ENCODE measurements at regions not wholly inside any gene's neighbourhood (a gene's known extent, or its start where the extent isn't known, plus 50 kb on each side); places are given as distances from the start of the nearest gene placed in this dataset.

- H3K4me3 ChIP-seq (ENCODE audit: low read length, poor library complexity, severe bottlenecking) = no peak overlapping the region
- H3K79me2 ChIP-seq (ENCODE audit: insufficient read depth, low read length) = no peaks in the 10 kb centered on the region
- no peak overlapping the region for H2AFZ ChIP-seq (ENCODE audit: low read length)
- no peak overlapping the region for H3K4me2 ChIP-seq (ENCODE audit: low read depth, low read length, poor library complexity, severe bottlenecking)
- TF ChIP-seq CTCF (conservative IDR thresholded peaks at IDR 0.05; ENCODE audit: low read length) = peak; percentile 77
- no peak for TF ChIP-seq EZH2phosphoT487 (IDR thresholded peaks at IDR 0.05; ENCODE audit: borderline replicate concordance)
- no peaks in the 10 kb centered on the region for H3K27me3 ChIP-seq (ENCODE audit: insufficient read depth, low read length, poor library complexity, severe bottlenecking)
- H4K20me1 ChIP-seq (ENCODE audit: insufficient read depth, low read length, poor library complexity, severe bottlenecking) = no peaks in the 10 kb centered on the region
- no peak overlapping the region for H3K9ac ChIP-seq (ENCODE audit: low read depth, low read length, poor library complexity, severe bottlenecking)
- no peaks in the 10 kb centered on the region for H3F3A ChIP-seq (ENCODE audit: low read depth)
- peaks cover 6% of the 10 kb centered on the region; the same call in 1 of the 2 replicates for H3K9me3 ChIP-seq (ENCODE audit: insufficient read depth, low read depth, low read length)
- H3K36me3 ChIP-seq (ENCODE audit: insufficient read depth, low read length) = no peaks in the 10 kb centered on the region; the same call in 1 of the 2 replicates
- no peaks in the 10 kb centered on the region for H3K9me2 ChIP-seq (replicated peaks; ENCODE audit: low read depth, low read length)
- H3K4me1 ChIP-seq (ENCODE audit: insufficient read depth, low read length, poor library complexity, severe bottlenecking) = no peaks in the 10 kb centered on the region
Observed at GRCh38 chr3:901953-902778, 190.7 kb upstream of the CNTN6 start.

GRCh38 chr3:905217-905616 is 187.6 kb upstream of the CNTN6 start:
- no peak overlapping the region for H2AFZ ChIP-seq (ENCODE audit: low read length)
- H4K20me1 ChIP-seq (ENCODE audit: insufficient read depth, low read length, poor library complexity, severe bottlenecking) = no peaks in the 10 kb centered on the region
- peaks cover 6% of the 10 kb centered on the region; the same call in 1 of the 2 replicates for H3K9me3 ChIP-seq (ENCODE audit: insufficient read depth, low read depth, low read length)
- H3K9ac ChIP-seq (ENCODE audit: low read depth, low read length, poor library complexity, severe bottlenecking) = no peak overlapping the region
- no peaks in the 10 kb centered on the region for H3K79me2 ChIP-seq (ENCODE audit: insufficient read depth, low read length)
- no peaks in the 10 kb centered on the region; the same call in 1 of the 2 replicates for H3K36me3 ChIP-seq (ENCODE audit: insufficient read depth, low read length)
- no peaks in the 10 kb centered on the region for H3F3A ChIP-seq (ENCODE audit: low read depth)
- H3K9me2 ChIP-seq (replicated peaks; ENCODE audit: low read depth, low read length) = no peaks in the 10 kb centered on the region
- no peak overlapping the region for H3K4me2 ChIP-seq (ENCODE audit: low read depth, low read length, poor library complexity, severe bottlenecking)
- TF ChIP-seq CTCF (conservative IDR thresholded peaks at IDR 0.05; ENCODE audit: low read length) = no peak
- TF ChIP-seq EZH2phosphoT487 (IDR thresholded peaks at IDR 0.05; ENCODE audit: borderline replicate concordance) = no peak
- H3K27me3 ChIP-seq (ENCODE audit: insufficient read depth, low read length, poor library complexity, severe bottlenecking) = no peaks in the 10 kb centered on the region
- no peaks in the 10 kb centered on the region for H3K4me1 ChIP-seq (ENCODE audit: insufficient read depth, low read length, poor library complexity, severe bottlenecking)
- no peak overlapping the region for H3K4me3 ChIP-seq (ENCODE audit: low read length, poor library complexity, severe bottlenecking)

- H3K9me2 ChIP-seq (replicated peaks; ENCODE audit: low read depth, low read length) = no peaks in the 10 kb centered on the region
- H3F3A ChIP-seq (ENCODE audit: low read depth) = no peaks in the 10 kb centered on the region
- H3K9ac ChIP-seq (ENCODE audit: low read depth, low read length, poor library complexity, severe bottlenecking) = no peak overlapping the region
- no peak overlapping the region for H3K4me2 ChIP-seq (ENCODE audit: low read depth, low read length, poor library complexity, severe bottlenecking)
- H3K27me3 ChIP-seq (ENCODE audit: insufficient read depth, low read length, poor library complexity, severe bottlenecking) = no peaks in the 10 kb centered on the region
- H4K20me1 ChIP-seq (ENCODE audit: insufficient read depth, low read length, poor library complexity, severe bottlenecking) = no peaks in the 10 kb centered on the region
- H3K4me1 ChIP-seq (ENCODE audit: insufficient read depth, low read length, poor library complexity, severe bottlenecking) = no peaks in the 10 kb centered on the region
- peaks cover under 1% of the 10 kb centered on the region; the same call in 1 of the 2 replicates for H3K9me3 ChIP-seq (ENCODE audit: insufficient read depth, low read depth, low read length)
- no peak overlapping the region for H3K4me3 ChIP-seq (ENCODE audit: low read length, poor library complexity, severe bottlenecking)
- no peaks in the 10 kb centered on the region; the same call in 1 of the 2 replicates for H3K36me3 ChIP-seq (ENCODE audit: insufficient read depth, low read length)
- no peak overlapping the region for H2AFZ ChIP-seq (ENCODE audit: low read length)
- no peak for TF ChIP-seq EZH2phosphoT487 (IDR thresholded peaks at IDR 0.05; ENCODE audit: borderline replicate concordance)
- TF ChIP-seq CTCF (conservative IDR thresholded peaks at IDR 0.05; ENCODE audit: low read length) = no peak
- no peaks in the 10 kb centered on the region for H3K79me2 ChIP-seq (ENCODE audit: insufficient read depth, low read length)
Observed at GRCh38 chr3:906739-907138, 186.1 kb upstream of the CNTN6 start.

Data from Loucy (cell line).